ENCODE measurements at regions not wholly inside any gene's neighbourhood (a gene's known extent, or its start where the extent isn't known, plus 50 kb on each side); places are given as distances from the start of the nearest gene placed in this dataset.

- TF ChIP-seq ZNF407 (CRISPR knock-in tag; IDR thresholded peaks at IDR 0.05; ENCODE audit: not compliant biosample characterization) (no peak), ZNF569 (CRISPR knock-in tag; IDR thresholded peaks at IDR 0.05; ENCODE audit: borderline replicate concordance) (no peak), ZEB1 (IDR thresholded peaks at IDR 0.05; ENCODE audit: insufficient replicate concordance, low read depth) (no peak), IRF1 (CRISPR knock-in tag; IDR thresholded peaks at IDR 0.05; ENCODE audit: low read depth) (no peak), SMAD1 (CRISPR knock-in tag; IDR thresholded peaks at IDR 0.05; ENCODE audit: borderline replicate concordance, low read depth) (no peak), ZNF546 (CRISPR knock-in tag; conservative IDR thresholded peaks at IDR 0.05) (no peak)
These were observed 153.6 kb downstream of the TDRD15 start for GRCh38 chr2:21277068-21278056.

Measured in HepG2 (cell line).